Right atrium auricular region (tissue), 2 donors: ENCODE measurements at regions not wholly inside any gene's neighbourhood (a gene's known extent, or its start where the extent isn't known, plus 50 kb on each side); places are given as distances from the start of the nearest gene placed in this dataset.

Experiments used
- DNase-seq: peaks from one replicate; pipeline ENCODE4 v3.0.0-alpha.2; 2019; ENCODE audit warnings: low spot score
- H3K27ac ChIP-seq, 2 donors: fragments of 200-600 bp; sonication (generic); 1 replicate in 1 of 2; 2 replicates in 1 of 2; pipeline ENCODE4 v1.5.1; 2016 to 2019
- H3K27me3 ChIP-seq, 2 donors: fragments of 200-600 bp; sonication (generic); one replicate each; pipeline versions ENCODE4 v1.5.1 to v1.6.0; 2017 to 2019
- H3K36me3 ChIP-seq: fragments of 200-600 bp; sonication (generic); one replicate; pipeline ENCODE4 v1.5.1; 2016
- H3K4me1 ChIP-seq, 2 donors: fragments of 200-600 bp; sonication (generic); one replicate each; pipeline versions ENCODE4 v1.5.1 to v1.6.0; 2017 to 2019
- H3K4me3 ChIP-seq, 2 donors: fragments of 200-600 bp; sonication (generic); 1 replicate in 1 of 2; 2 replicates in 1 of 2; pipeline ENCODE4 v1.5.1; 2017 to 2019; ENCODE audit warnings: mild to moderate bottlenecking in 1 of 2, moderate library complexity in 1 of 2
- H3K9me3 ChIP-seq, 2 donors: fragments of 200-600 bp; sonication (generic); one replicate each; pipeline ENCODE4 v1.5.1; 2019
- TF ChIP-seq, protein P1 (sequence below), 2 donors: fragments of 200-600 bp; sonication (generic); IDR thresholded peaks; one replicate each; pipeline ENCODE4 v1.5.1; 2019; ENCODE audit warnings: antibody characterized with exemption in 2 of 2

DNA sequence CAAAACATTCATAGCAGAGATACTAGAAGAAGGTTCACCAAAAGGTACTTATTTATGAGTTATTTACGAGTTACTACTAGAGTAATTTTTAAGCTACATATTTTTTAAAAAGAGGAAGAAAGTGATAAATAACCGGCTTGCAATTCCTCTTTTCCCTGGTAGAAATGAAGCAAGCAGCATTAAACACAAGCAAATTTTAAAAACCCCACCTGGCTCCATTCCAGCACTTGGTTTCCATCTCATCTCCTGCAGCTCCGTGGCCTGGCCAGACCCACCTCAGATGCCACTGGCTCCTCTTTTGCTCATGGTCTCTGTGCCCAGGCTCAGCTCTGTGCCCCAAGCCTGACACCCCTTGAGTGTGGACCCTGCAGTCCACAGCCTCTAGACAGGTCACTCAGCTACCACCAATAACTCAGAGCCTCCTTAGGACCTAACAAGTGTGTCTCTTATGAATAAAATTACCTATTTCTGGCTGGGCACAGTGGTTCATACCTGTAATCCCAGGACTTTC lies 479.5 kb downstream of the TNS3 start:
- no peaks in the 10 kb centered on the region for H3K9me3 ChIP-seq
- TF ChIP-seq, protein P1, sequence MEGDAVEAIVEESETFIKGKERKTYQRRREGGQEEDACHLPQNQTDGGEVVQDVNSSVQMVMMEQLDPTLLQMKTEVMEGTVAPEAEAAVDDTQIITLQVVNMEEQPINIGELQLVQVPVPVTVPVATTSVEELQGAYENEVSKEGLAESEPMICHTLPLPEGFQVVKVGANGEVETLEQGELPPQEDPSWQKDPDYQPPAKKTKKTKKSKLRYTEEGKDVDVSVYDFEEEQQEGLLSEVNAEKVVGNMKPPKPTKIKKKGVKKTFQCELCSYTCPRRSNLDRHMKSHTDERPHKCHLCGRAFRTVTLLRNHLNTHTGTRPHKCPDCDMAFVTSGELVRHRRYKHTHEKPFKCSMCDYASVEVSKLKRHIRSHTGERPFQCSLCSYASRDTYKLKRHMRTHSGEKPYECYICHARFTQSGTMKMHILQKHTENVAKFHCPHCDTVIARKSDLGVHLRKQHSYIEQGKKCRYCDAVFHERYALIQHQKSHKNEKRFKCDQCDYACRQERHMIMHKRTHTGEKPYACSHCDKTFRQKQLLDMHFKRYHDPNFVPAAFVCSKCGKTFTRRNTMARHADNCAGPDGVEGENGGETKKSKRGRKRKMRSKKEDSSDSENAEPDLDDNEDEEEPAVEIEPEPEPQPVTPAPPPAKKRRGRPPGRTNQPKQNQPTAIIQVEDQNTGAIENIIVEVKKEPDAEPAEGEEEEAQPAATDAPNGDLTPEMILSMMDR (IDR thresholded peaks at IDR 0.05): no peak
- H3K4me3 ChIP-seq: no peak overlapping the region
- H3K27ac ChIP-seq: no peak overlapping the region
- no peaks in the 10 kb centered on the region for H3K36me3 ChIP-seq
- no peaks in the 10 kb centered on the region for H3K4me1 ChIP-seq
- DNase-seq: no peak
- H3K27me3 ChIP-seq: no peaks in the 10 kb centered on the region

DNA sequence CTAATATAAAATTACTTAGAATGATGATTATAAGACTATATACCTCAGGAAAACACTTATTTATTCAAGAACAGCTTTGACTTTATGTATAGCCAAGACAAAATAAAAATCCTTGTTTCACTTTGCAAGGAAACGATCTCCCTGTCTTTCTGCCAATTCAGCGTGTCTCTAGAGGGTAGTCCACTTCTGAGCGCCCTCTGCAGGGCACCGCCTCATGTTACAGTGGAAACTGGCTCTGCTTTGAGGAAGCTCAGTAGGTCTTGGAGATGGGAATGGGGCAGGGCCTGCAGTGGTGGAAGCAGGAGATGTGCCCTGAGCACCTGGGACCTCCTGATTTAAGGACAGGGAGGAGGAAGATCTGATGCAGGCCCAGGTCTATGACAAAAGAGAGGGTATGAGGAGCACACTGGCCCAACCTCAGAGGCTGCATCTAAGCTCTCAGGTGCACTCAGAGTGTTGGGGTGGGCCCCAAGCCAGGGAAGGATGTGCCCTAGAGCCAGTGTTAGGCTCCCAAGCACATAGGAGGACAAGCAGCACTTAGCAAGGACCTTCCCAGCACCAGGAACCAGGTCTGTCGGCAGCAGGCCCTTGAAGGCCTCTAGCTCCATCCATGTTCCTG lies 481.0 kb downstream of the TNS3 start:
- no peak for DNase-seq
- TF ChIP-seq, protein P1 (IDR thresholded peaks at IDR 0.05): peak in 1 of 2 donors; percentile 56
- Histone ChIP-seq H3K4me1 (no peaks in the 10 kb centered on the region), H3K9me3 (no peaks in the 10 kb centered on the region), H3K27ac (no peak overlapping the region), H3K36me3 (no peaks in the 10 kb centered on the region), H3K27me3 (no peaks in the 10 kb centered on the region), H3K4me3 (no peak overlapping the region)

DNA sequence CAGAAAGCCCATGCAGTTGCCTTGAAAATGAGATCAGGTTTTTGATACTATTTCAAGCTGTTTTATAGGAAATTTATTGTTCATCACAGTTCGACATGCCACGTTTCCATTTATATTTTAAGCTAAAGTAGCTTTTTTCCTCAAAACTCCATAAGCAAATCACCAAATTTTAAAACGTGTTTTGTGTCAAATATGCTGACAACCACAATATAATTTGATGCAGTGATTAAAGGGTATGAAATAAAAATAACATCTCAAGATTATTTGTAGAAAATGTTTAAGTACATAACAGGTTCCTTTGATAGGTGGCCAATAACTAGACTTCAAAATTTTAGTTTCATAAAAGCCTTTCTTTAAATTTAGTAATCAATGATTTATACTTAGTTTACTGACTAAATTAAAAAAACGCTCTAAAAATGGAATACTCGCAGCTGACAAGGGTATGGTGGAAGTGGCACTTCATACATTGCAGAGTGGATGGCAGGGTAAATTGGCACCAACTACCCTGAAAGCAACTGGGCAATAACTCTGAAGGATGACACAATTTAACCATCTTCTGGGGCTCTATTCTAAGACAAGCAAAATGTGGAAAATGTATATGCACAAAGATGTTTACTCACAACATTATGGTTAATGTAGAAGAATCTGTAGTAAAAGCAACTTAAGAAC lies 481.6 kb downstream of the TNS3 start:
- H3K4me3 ChIP-seq: no peak overlapping the region
- H3K4me1 ChIP-seq: no peaks in the 10 kb centered on the region
- DNase-seq: no peak
- H3K9me3 ChIP-seq: no peaks in the 10 kb centered on the region
- H3K27ac ChIP-seq: no peak overlapping the region
- no peaks in the 10 kb centered on the region for H3K27me3 ChIP-seq
- H3K36me3 ChIP-seq: no peaks in the 10 kb centered on the region
- TF ChIP-seq, protein P1 (IDR thresholded peaks at IDR 0.05): no peak

DNA sequence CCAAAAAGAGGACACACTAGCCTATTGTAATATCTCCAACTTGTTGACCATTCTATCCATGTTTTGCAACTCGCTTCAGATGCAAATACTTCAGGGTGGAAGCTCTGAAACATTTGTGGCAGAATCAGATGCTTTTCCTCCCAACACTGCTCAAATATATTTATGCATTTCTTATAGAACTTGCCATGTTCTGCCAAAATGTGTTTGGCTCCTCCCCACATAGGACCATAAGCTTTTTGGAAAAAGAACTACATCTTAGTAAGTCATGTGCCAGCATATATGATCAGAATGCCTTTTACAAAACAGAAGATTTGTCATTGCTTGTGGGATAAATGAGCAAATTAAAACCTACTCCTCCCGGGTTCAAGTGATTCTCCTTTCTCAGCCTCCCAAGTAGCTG lies 484.5 kb downstream of the TNS3 start:
- no peak for DNase-seq
- H3K36me3 ChIP-seq: no peaks in the 10 kb centered on the region
- no peaks in the 10 kb centered on the region for H3K27me3 ChIP-seq
- TF ChIP-seq, protein P1 (IDR thresholded peaks at IDR 0.05): no peak
- no peaks in the 10 kb centered on the region for H3K9me3 ChIP-seq
- H3K27ac ChIP-seq: no peak overlapping the region
- H3K4me1 ChIP-seq: no peaks in the 10 kb centered on the region
- H3K4me3 ChIP-seq: no peak overlapping the region

DNA sequence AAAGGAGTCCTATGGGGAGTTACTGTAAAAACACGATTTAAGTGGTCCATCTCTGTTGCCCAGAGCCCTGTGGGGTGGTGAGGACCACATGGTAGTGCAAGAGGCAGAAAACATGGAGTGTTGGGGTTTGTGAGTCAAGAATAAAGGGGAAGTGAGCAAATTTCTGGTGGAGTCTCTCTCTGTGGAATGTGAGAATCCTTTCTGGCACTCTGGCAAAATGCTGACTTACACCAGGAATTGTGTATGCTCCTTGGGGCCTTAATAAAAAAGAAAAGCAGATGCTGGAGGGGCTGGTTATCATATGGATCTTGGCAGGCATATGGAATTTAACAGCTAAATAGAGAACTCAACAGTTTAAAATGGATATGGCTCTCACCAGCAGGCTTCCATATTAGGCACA lies 486.0 kb downstream of the TNS3 start:
- H3K36me3 ChIP-seq: no peaks in the 10 kb centered on the region
- no peak for DNase-seq

More for the DNA sequence above, 486.0 kb downstream of the TNS3 start:
- Histone ChIP-seq H3K4me1 (no peaks in the 10 kb centered on the region), H3K9me3 (no peaks in the 10 kb centered on the region), H3K27me3 (no peaks in the 10 kb centered on the region), H3K4me3 (no peak overlapping the region), H3K27ac (no peak overlapping the region)
- TF ChIP-seq, protein P1 (IDR thresholded peaks at IDR 0.05): no peak
